ENCODE measurements at regions not wholly inside any gene's neighbourhood (a gene's known extent, or its start where the extent isn't known, plus 50 kb on each side); places are given as distances from the start of the nearest gene placed in this dataset.

- no peak for TF ChIP-seq POLR2A (IDR thresholded peaks at IDR 0.05; ENCODE audit: low read depth, low read length)
- no peak for TF ChIP-seq POLR2AphosphoS5 (IDR thresholded peaks at IDR 0.05; ENCODE audit: low read depth, low read length)
- TF ChIP-seq TAF1 (IDR thresholded peaks at IDR 0.05; ENCODE audit: borderline replicate concordance, low read depth, low read length), result no peak
Observed at GRCh38 chr3:59436164-59436958, 386.5 kb upstream of the CFAP20DC start.

All from GM12892 (cell line).